Type B pancreatic cell (in vitro differentiated cells): ENCODE measurements at regions not wholly inside any gene's neighbourhood (a gene's known extent, or its start where the extent isn't known, plus 50 kb on each side); places are given as distances from the start of the nearest gene placed in this dataset.

ENCODE experiments used
- DNase-seq: peaks from one replicate; pipeline ENCODE4 v3.0.0; 2021; ENCODE audit warnings: mixed read lengths; ENCODE audit not compliant: unreplicated experiment; ENCODE audit errors: extremely low spot score
- H3K27ac Mint-ChIP-seq: 2 replicates; pipeline ENCODE4 v1.8.0; 2021; ENCODE audit warnings: mild to moderate bottlenecking, mixed read lengths
- H3K27me3 Mint-ChIP-seq: 2 replicates; pipeline ENCODE4 v1.8.0; 2021; ENCODE audit warnings: mixed read lengths
- H3K36me3 Mint-ChIP-seq: 2 replicates; pipeline ENCODE4 v1.8.0; 2021; ENCODE audit warnings: mixed read lengths
- H3K4me1 Mint-ChIP-seq: one replicate; pipeline ENCODE4 v1.8.0; 2021; ENCODE audit warnings: mixed read lengths; ENCODE audit not compliant: unreplicated experiment
- H3K4me3 Mint-ChIP-seq: 2 replicates; pipeline ENCODE4 v1.8.0; 2021; ENCODE audit warnings: mild to moderate bottlenecking, mixed read lengths
- H3K9me3 Mint-ChIP-seq: 2 replicates; pipeline ENCODE4 v1.8.0; 2021; ENCODE audit warnings: mixed read lengths
- CTCF ChIP-seq: fragments of 200-600 bp; sonication (generic); conservative IDR thresholded peaks from 2 replicates; pipeline ENCODE4 v1.5.0; 2021; ENCODE audit warnings: antibody characterized with exemption, mild to moderate bottlenecking

DNA sequence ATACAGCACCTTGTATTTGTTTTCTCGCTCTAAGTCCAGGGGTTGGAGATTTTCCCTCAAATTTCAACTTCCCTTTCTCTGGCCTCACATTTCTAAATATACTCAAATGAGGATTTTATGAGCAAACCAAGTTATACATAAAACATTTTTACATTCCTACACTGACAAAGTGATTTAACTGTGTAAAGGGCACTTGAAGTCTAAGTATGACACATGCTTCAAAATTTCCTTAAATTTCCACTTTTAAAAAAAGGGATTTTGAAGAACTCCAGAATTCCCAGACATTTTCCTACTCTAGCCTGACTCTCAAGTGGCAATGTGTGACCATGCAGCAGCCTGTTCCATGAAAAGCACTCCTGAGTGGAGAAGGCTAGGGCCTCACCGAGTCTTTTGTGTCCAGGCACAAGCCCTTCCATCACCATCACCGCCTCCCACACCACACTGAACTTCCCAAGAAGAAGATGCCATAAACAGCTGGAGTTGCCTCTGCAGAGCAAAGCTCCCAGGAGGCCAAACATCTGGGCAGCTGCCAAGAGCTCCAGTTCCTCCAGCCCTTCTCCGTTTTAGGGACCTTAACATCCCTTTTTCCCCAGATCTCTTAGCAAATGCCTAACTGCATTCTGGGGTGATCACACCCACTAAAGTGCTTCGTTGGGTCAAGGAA, 68.9 kb downstream of the NCR2 start:
- H3K4me3 Mint-ChIP-seq: no peak overlapping the region
- peaks cover 16% of the 10 kb centered on the region for H3K4me1 Mint-ChIP-seq
- no peaks in the 10 kb centered on the region for H3K36me3 Mint-ChIP-seq
- peaks cover 70% of the 10 kb centered on the region for H3K27me3 Mint-ChIP-seq
- no peak overlapping the region for H3K27ac Mint-ChIP-seq
- DNase-seq: no peak
- TF ChIP-seq CTCF: no peak
- H3K9me3 Mint-ChIP-seq: peaks cover 5% of the 10 kb centered on the region

DNA sequence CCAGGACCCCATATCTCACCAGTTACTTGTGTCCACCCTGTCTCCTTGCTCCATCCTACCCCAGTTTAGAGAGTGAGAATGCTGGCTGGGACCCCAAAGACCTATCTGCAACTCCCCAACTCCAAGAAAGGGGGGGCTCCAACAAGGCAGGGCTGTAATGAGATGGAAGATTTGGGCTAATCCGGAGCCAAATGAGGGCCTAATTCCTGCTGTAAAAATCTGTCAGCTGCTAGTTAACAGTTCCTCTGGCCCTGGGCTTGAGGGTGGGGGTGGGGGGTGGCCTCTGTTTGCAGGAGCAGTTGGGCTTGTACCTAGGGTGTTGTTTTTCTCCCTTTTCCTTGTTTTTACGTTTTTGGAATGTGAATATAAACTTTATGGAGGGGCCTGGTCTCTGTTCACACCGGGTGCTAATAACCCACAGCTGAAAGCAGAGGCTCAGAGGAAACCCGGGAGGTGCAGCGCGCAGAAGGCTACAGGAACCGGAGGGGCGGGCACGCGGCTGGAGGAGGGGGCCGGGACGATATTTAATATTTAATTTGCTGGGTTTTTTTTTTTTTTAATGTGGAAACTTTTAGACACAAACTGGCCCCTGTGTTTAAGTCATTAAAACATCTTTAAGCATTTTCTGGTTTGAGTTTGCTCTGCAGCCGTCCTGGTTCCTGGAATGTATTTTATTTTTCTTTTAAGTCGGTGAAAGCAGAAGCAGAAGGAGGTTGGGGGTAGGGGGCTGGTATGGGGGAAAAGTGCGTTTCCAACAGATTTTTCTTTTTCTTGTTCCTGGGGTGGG, 70.7 kb downstream of the NCR2 start:
- DNase-seq: no peak
- Mint-ChIP-seq H3K36me3 (no peaks in the 10 kb centered on the region), H3K27me3 (peaks cover 84% of the 10 kb centered on the region), H3K4me3 (no peak overlapping the region), H3K27ac (no peak overlapping the region), H3K4me1 (peaks cover 24% of the 10 kb centered on the region), H3K9me3 (peaks cover 5% of the 10 kb centered on the region)
- no peak for TF ChIP-seq CTCF

DNA sequence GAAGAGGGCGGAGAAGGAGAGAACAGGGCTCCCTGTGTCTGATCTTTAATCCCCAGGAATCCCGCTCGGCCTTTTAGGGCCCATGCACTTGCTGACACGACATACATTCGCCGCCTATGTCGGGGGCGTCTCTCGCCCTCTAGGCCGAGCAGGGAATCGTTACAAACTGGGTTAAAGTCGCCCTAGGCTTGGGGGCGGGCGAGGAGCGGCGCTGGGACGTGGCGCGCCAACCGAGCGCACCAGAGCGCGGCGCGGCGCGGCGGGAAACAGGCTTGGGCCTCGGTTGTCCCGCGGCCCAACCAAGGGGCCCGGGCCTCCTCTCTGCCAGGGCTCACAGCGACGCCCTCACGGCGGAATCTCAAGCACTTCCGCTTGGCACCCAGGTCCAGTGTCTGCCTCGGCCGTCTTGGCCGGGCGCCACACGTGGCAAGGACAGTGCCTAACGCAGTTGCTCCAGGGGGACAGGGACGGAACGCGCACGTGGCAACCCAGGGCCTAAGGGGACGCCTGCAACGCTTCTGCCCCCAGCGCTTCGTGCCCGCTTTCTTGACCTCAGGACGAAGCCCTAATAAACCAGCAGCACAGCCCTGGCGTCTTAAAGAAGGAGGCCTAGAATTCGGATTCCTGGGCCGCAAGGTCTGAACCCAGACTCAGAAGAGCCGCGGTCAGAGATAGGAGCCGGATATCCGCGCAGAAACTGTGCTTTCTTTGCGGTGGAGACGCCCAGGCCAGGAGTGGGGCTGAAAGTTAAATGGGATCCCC, 71.5 kb downstream of the NCR2 start:
- DNase-seq: no peak
- TF ChIP-seq CTCF: no peak
- no peaks in the 10 kb centered on the region for H3K36me3 Mint-ChIP-seq
- H3K4me3 Mint-ChIP-seq: no peak overlapping the region
- H3K27ac Mint-ChIP-seq: no peak overlapping the region
- peaks cover 24% of the 10 kb centered on the region for H3K4me1 Mint-ChIP-seq
- H3K9me3 Mint-ChIP-seq: no peaks in the 10 kb centered on the region
- peaks cover 87% of the 10 kb centered on the region for H3K27me3 Mint-ChIP-seq

GRCh38 chr6:41408576-41408975, 73.2 kb downstream of the NCR2 start:
- Mint-ChIP-seq H3K27ac (no peak overlapping the region), H3K4me3 (no peak overlapping the region), H3K27me3 (peaks cover 95% of the 10 kb centered on the region), H3K36me3 (no peaks in the 10 kb centered on the region), H3K4me1 (peaks cover 32% of the 10 kb centered on the region), H3K9me3 (no peaks in the 10 kb centered on the region)
- TF ChIP-seq CTCF: no peak
- DNase-seq: no peak

DNA sequence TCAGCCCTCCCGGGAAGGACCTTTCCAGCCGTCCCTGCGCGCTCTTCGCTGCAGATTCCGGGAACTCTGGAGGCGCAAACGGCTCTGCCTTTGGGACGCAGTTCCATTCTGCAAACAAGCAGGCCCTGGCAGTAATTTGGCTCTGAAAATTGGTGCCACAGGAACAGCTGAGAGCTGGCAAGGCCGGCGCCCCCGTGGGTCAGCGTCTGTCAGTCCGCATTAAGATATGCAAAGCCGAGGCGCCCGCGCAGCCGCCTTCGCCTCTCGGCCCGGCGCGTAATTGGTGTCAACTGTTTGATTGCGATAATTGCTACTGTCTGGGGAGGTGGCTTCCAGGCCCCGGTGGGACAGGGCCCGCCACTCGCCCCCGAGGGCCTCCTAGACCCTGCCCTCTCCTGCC, 73.6 kb downstream of the NCR2 start:
- peaks cover 33% of the 10 kb centered on the region for H3K4me1 Mint-ChIP-seq
- no peak overlapping the region for H3K4me3 Mint-ChIP-seq
- H3K36me3 Mint-ChIP-seq: no peaks in the 10 kb centered on the region
- peaks cover 96% of the 10 kb centered on the region for H3K27me3 Mint-ChIP-seq
- no peak for TF ChIP-seq CTCF
- H3K9me3 Mint-ChIP-seq: no peaks in the 10 kb centered on the region
- no peak for DNase-seq
- H3K27ac Mint-ChIP-seq: no peak overlapping the region
